Retinal pigment epithelial cell (primary cell): ENCODE measurements at regions not wholly inside any gene's neighbourhood (a gene's known extent, or its start where the extent isn't known, plus 50 kb on each side); places are given as distances from the start of the nearest gene placed in this dataset.

Source experiments
- DNase-seq: peaks from one replicate; pipeline ENCODE4 v3.0.0-alpha.2; 2010; ENCODE audit warnings: low read depth
- H3K4me3 ChIP-seq: 2 replicates; pipeline ENCODE4 v1.5.1; 2011; ENCODE audit warnings: mild to moderate bottlenecking, low read length, control low read depth, moderate library complexity
- TF ChIP-seq, protein P1 (sequence below): conservative IDR thresholded peaks from 2 replicates; pipeline ENCODE4 v1.5.1; 2011; ENCODE audit warnings: low read depth, low read length, control low read depth, inconsistent platforms

DNA sequence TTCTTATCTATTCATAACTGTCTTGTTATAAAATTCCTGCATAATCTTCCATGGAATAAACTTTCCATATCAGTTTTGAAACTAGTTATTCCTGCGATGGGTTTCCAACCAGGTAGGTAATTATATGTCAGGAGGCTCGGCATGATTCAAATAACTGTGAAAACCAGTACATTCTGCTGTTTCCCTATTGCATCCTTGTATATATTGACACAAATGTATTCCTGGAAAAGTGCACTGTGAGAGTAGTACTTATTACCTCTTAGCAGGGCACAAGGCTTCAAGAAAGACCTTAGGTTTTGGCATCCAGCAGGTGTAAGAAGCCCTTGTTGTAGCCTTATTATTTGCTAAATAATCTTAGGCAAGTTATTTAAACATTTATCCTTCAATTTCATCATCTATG, 1131.3 kb upstream of the ATXN8OS start:
- TF ChIP-seq, protein P1, sequence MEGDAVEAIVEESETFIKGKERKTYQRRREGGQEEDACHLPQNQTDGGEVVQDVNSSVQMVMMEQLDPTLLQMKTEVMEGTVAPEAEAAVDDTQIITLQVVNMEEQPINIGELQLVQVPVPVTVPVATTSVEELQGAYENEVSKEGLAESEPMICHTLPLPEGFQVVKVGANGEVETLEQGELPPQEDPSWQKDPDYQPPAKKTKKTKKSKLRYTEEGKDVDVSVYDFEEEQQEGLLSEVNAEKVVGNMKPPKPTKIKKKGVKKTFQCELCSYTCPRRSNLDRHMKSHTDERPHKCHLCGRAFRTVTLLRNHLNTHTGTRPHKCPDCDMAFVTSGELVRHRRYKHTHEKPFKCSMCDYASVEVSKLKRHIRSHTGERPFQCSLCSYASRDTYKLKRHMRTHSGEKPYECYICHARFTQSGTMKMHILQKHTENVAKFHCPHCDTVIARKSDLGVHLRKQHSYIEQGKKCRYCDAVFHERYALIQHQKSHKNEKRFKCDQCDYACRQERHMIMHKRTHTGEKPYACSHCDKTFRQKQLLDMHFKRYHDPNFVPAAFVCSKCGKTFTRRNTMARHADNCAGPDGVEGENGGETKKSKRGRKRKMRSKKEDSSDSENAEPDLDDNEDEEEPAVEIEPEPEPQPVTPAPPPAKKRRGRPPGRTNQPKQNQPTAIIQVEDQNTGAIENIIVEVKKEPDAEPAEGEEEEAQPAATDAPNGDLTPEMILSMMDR: no peak
- DNase-seq: no peak
- H3K4me3 ChIP-seq: no peak overlapping the region

DNA sequence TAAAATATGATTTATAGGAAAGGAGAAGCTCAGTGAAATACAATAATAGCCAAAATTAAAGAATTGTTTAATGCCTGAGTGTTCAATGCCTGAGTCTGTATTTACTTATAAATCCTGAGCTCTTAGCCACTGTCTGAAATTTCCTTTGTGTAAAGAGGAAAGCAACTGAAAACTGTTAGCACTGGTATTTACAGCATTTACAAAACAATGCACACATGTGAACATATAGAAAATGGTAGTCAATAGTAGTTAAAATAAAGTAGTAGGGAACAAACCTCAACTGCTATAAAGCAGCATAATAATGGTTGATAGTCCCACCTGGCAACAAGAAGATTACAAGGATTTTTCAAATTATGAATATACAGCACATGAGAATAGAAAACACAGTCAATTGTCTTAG, 1137.1 kb upstream of the ATXN8OS start:
- no peak overlapping the region for H3K4me3 ChIP-seq
- no peak for DNase-seq
- TF ChIP-seq, protein P1: no peak

DNA sequence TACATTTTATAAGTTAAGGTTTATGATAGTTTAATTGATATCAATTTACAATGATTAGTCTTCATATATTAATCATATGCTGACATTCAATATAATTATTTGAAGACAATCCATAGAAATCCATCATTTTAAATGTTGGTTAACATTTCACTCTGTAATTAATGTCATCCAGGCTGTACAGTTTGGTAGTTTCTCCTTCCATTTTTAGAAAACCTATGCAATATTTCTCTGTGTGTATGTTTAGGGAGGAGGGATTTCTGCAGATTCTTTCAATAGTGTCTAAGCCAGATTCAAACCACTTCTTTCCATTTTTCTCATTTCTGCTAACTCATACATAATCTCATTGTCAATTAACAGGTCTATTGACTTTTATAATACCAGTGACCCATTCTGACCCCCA, 1159.0 kb upstream of the ATXN8OS start:
- H3K4me3 ChIP-seq: no peak overlapping the region
- DNase-seq: no peak
- TF ChIP-seq, protein P1: no peak

DNA sequence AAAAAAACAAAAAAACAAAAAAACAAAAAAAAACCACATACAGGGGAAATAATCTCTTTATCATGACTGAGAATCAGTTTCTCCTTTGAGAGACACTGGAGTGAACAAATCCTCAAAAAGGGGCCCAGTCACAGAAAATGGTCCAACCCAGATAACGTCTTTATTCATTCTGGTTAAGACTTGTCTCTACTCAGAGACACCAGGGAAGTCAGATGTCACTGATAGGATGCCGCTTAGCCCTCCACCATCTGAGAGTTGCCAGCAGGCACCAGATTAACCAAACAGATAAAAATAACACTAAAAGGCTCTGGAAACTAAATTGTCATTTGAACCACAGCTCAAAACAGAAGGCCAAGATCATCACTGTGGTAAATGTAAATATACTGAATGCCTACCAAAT, 1163.4 kb upstream of the ATXN8OS start:
- TF ChIP-seq, protein P1: no peak
- no peak for DNase-seq
- no peak overlapping the region for H3K4me3 ChIP-seq

DNA sequence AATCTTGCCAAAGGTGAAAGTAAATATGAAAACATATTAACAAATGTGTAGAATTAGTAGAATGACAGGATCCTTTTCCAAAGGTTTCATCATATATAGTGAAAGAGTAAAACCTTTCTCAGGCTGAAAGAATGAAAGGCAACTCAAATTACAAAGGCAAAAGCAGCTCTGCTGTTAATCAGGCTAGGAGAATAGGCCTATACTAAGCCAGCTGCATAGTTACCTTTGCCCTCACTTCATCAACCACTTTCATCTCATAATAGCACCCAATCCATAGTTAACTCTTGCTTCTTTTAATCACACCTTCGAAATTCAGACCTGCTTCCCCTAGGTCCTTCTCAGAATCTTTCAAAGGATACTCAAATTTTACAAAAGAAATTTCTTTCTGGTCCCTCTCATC, 1167.6 kb upstream of the ATXN8OS start:
- TF ChIP-seq, protein P1: no peak
- H3K4me3 ChIP-seq: no peak overlapping the region
- DNase-seq: peak; percentile 5

DNA sequence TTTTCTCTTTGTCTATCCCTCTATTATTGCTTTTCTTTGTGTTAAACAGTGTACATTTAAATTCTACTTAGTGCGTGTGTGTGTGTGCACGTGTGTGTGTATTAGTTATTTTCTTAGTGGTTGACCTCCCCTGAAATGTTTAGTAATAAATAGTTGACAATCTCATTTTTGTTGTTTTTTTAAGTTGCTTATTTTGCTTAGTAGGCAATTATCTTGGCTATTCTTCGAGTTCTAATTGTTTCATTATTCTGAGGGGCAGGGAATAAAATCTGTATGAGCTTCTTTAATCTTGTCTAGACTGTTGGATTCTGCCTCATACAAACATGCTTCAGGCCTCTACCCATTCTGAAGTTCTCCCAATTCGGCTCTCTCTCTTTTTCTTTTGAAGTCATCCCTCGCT, 1169.0 kb upstream of the ATXN8OS start:
- H3K4me3 ChIP-seq: no peak overlapping the region
- DNase-seq: no peak
- TF ChIP-seq, protein P1: no peak

DNA sequence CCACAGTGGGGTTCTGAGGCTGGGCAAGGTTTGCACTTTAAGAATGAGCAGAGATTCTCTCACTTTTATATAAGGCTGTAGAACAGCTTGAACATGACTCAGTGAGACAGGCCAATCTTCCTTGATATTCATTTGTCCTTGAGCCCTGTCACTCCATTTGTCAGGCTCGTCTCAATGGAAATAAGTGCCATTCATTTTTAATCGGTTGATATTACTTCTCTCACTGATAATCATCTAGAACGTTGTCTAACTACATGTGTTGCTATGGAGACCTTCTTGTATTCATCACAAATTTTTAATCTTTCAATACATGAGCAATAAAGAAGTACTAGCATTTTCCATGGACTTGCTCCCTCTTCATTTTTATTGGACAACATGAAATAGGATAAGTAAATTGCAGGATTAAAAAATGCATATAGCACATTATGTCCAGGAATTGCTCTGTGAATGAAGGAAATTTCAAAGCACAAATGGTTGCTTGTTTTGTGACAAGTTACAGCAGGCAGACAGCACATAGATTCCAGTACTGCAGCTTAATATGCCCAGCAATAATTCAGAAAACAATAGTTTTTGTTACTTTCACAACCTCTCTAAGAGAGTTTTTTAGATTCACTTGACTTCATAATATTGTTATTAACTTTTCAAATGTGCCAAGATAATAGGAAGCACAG, 1178.4 kb upstream of the ATXN8OS start:
- DNase-seq: no peak
- TF ChIP-seq, protein P1: no peak
- H3K4me3 ChIP-seq: no peak overlapping the region
